Choroid plexus epithelial cell (primary cell): ENCODE measurements at regions not wholly inside any gene's neighbourhood (a gene's known extent, or its start where the extent isn't known, plus 50 kb on each side); places are given as distances from the start of the nearest gene placed in this dataset.

ENCODE experiments used
- DNase-seq: peaks from one replicate; pipeline ENCODE4 v3.0.0-alpha.2; 2010; ENCODE audit warnings: low read depth
- H3K4me3 ChIP-seq: 2 replicates; pipeline ENCODE4 v1.5.1; 2011; ENCODE audit warnings: low read depth, mild to moderate bottlenecking, control low read depth, low read length, moderate library complexity
- TF ChIP-seq, protein P1 (sequence below): conservative IDR thresholded peaks from 2 replicates; pipeline ENCODE4 v1.5.1; 2011; ENCODE audit warnings: low read depth, mild to moderate bottlenecking, control low read depth, inconsistent platforms, low read length, moderate library complexity

DNA sequence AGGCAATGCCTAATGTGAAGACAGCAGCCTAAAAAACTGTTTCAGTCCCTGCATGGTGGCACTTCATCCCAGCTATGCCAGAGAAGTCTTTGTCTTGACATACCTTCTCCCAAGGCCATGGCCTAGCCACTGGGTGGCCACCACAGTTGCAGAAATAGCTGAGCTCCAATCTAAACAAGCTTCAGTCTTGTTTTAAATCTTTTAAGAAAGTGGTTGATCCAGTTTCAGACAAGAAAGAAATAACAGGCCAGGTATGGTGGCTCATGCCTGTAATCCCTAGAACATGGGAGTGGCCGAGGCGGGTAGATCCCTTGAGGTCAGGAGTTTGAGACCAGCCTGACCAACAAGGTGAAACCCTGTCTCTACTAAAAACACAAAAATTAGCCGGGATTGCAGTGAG, 600.0 kb upstream of the PLXNA2 start:
- H3K4me3 ChIP-seq: no peak overlapping the region
- DNase-seq: no peak
- TF ChIP-seq, protein P1, sequence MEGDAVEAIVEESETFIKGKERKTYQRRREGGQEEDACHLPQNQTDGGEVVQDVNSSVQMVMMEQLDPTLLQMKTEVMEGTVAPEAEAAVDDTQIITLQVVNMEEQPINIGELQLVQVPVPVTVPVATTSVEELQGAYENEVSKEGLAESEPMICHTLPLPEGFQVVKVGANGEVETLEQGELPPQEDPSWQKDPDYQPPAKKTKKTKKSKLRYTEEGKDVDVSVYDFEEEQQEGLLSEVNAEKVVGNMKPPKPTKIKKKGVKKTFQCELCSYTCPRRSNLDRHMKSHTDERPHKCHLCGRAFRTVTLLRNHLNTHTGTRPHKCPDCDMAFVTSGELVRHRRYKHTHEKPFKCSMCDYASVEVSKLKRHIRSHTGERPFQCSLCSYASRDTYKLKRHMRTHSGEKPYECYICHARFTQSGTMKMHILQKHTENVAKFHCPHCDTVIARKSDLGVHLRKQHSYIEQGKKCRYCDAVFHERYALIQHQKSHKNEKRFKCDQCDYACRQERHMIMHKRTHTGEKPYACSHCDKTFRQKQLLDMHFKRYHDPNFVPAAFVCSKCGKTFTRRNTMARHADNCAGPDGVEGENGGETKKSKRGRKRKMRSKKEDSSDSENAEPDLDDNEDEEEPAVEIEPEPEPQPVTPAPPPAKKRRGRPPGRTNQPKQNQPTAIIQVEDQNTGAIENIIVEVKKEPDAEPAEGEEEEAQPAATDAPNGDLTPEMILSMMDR: no peak

DNA sequence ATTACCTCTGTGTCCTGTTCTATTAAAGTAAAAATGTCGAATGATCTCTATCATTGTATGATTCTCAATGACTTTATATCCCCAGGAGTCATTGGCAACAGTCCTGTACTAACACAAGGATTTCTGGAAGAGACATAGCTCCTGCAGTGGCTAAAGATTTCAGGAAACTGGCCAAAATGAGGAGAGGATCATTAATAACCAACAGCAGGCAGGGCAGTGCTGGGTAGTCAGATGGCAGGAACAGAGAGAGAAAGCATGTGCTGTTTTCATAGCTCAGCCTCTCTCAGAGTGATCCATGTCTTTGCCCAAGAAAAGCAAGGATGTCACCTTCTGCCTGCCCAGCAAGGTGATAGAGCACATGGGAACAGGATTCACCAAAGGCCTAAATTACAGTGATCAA, 604.7 kb upstream of the PLXNA2 start:
- TF ChIP-seq, protein P1: no peak
- DNase-seq: no peak
- H3K4me3 ChIP-seq: no peak overlapping the region

DNA sequence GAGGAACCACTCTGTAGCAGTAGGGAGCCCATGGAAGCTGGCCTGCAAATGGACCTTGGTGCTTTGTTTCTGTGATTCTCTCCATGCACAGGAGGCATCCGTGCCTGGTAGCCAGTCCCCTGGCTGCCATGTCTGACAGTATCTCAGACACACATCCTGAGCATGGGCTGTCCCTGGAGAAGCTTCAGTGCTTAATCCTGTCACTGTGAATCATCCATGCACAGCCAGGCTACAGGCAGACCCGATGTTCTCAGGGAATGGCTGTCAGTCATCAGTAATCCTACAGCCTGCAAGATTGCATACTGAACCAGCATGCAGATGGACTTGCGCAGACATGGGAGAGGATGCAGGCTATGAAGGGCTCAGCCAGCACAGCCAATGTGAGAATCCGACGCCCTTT, 606.3 kb upstream of the PLXNA2 start:
- TF ChIP-seq, protein P1: no peak
- no peak overlapping the region for H3K4me3 ChIP-seq
- no peak for DNase-seq

DNA sequence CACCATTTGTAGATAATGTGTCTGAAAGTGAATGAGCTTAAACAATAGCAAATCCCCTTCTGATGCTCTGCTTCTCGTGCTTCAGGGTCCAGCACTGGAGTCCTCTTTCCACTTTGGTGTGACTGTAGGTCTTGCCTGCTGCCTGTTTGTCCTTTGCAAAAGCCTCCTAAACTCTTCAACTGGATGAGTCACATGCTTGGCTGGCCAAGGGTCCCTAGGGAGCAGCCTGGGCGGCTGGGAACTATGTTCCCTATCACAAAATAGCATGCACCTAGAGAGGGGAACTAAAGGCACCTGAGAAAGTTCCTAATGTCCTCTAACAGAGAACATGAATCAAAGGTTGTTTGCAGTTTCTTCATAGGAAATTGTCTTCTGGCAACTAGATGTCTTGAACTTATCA, 607.2 kb upstream of the PLXNA2 start:
- H3K4me3 ChIP-seq: no peak overlapping the region
- DNase-seq: no peak
- TF ChIP-seq, protein P1: no peak

DNA sequence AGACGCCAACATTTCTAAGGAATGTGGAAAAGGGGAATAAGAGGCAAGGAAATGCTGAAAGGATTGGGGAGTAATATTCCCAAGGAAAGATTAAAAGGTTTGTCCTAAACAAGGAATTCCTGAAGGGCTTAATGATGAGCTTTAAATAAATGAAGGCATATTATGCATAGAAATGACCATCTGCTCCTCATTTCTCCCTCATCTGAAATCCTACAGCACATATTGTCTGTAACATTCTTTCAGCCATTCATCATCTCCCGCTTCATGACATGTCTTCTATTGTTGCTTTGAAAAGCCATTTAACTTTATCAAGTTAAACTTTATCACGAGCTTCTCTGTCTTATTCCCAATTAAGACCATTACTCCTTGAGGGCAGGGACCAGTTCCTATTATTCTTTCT, 608.7 kb upstream of the PLXNA2 start:
- TF ChIP-seq, protein P1: no peak
- H3K4me3 ChIP-seq: no peak overlapping the region
- DNase-seq: no peak

DNA sequence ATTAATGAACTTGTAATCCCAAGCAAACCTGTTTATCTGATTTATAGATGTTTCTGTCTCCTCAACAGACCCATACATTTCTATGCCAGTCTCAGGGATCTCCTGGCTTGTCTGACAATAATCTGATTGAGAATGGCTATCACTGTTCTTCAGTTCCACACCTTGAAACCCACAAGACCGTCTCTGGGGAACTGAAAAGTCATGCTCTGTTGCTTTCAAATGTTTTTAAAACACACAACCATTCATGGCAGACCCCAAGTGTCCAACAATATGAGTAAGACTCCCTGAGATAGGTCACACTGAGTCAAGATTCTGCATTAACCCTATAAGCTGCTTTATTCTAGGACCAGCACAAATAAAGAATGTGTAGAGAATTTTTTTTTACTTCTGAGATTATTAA, 611.2 kb upstream of the PLXNA2 start:
- TF ChIP-seq, protein P1: no peak
- H3K4me3 ChIP-seq: no peak overlapping the region
- no peak for DNase-seq

DNA sequence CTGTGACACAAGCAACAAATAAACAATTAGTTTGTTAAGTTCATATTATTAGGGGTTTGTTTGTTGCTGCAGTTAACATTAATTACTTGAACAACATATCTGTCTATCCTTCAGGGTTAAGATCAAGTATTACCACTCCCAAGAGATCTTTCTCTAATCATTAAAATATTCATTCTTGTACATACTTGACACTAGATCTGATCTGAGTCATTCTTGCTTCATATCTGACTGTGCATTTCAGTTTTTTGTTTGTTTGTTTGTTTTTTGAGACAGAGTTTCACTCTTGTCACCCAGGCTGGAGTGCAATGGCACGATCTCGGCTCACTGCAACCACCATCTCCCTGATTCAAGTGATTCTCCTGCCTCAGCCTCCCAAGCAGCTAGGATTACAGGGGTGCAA, 613.3 kb upstream of the PLXNA2 start:
- no peak for DNase-seq
- no peak overlapping the region for H3K4me3 ChIP-seq
- TF ChIP-seq, protein P1: no peak
